ENCODE measurements at regions not wholly inside any gene's neighbourhood (a gene's known extent, or its start where the extent isn't known, plus 50 kb on each side); places are given as distances from the start of the nearest gene placed in this dataset.
"Not testable (repeated sequence)": the region's sequence is repeated elsewhere in the genome, so short reads cannot be mapped to it uniquely, and the experiment has no call there.

DNA sequence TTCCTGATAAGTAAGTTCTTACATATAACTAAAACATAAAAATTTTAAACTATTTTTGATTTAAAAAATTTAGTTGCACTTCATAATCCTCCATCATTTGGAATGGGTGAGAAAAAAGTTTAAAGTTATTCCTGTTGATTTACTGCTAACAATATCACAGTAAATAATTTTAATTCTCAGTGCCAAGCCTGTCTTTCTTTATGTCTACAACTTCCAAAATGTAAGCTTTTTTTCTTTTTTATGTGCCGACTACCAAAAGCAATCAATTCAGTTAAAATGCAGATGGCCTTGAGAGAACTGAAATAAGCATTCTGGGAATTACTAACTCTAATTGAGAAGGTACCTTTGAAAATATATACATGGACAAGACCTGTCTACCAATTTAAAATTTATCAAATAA lies 1224.3 kb upstream of the B3GALT2 start:
- Histone ChIP-seq H3K9me3 (replicated peaks; ENCODE audit: control insufficient read depth, insufficient read depth, low read depth, low read length) (no peaks in the 10 kb centered on the region; the same call in 1 of the 2 replicates), H3K4me3 (no peak overlapping the region), H3K79me2 (ENCODE audit: control insufficient read depth, insufficient read depth, low read length) (no peaks in the 10 kb centered on the region), H3K9ac (ENCODE audit: insufficient read depth in 1 of 2, low read depth in 2 of 2, low read length in 2 of 2) (no peak overlapping the region), H2AFZ (ENCODE audit: low read depth, low read length) (no peak overlapping the region), H3K9me1 (ENCODE audit: control insufficient read depth, insufficient read depth, low read length) (no peaks in the 10 kb centered on the region), H3K27me3 (ENCODE audit: control insufficient read depth in 2 of 2, insufficient read depth in 2 of 2, low read length in 2 of 2) (no peaks in the 10 kb centered on the region), H3K27ac (ENCODE audit: extremely low read depth, low read depth, low read length) (no peak overlapping the region), H3K4me1 (replicated peaks in 1 of 2; ENCODE audit: control insufficient read depth in 2 of 2, insufficient read depth in 2 of 2, low read length in 2 of 2) (no peaks in the 10 kb centered on the region), H3K36me3 (ENCODE audit: control insufficient read depth, insufficient read depth, low read length) (no peaks in the 10 kb centered on the region), H4K20me1 (replicated peaks; ENCODE audit: control insufficient read depth, insufficient read depth, low read length) (no peaks in the 10 kb centered on the region), H3K4me2 (ENCODE audit: insufficient read depth, low read length) (no peak overlapping the region)
- WGBS (ENCODE audit: insufficient coverage, low coverage, missing lambda C conversion rate): 0% methylated on average over 1 of the region's 1 CpG
- no peak for DNase-seq (ENCODE audit: extremely low read depth in 1 of 4, low spot score in 3 of 4)
- no peak for ATAC-seq
- intact Hi-C loops (cut with micrococcal nuclease): no loop called here
- no peak for FAIRE-seq
- ChIA-PET POLR2A (no interaction called here), CTCF (ENCODE audit: low intra/inter-chr PET ratio) (no interaction called here)
- BruUV-seq (replicated peaks): no TSS peak
- in situ Hi-C loops (cut with MboI): no loop called here
- TF ChIP-seq BCLAF1 (IDR thresholded peaks at IDR 0.05; ENCODE audit: borderline replicate concordance in 1 of 2, control insufficient read depth in 1 of 2, low read depth in 2 of 2, low read length in 1 of 2): no peak

DNA sequence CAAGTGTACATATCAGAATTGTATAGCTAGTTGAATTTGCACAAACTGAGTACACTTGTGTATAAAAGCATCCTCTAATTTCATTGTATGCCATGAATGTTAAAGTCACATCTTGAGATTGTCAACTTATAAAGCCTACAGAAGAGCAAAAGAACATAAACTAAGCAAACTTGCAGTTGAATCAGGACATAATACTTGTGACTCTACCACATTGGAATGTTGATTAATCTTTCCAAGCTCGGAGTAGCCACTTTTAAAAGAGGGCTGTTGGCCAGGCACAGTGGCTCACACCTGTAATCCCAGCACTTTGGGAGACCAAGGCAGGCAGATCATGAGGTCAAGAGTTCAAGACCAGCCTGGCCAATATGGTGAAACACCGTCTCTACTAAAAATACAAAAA lies 1220.8 kb upstream of the B3GALT2 start:
- CTCF ChIA-PET (ENCODE audit: low intra/inter-chr PET ratio); H3K9me3 ChIP-seq (replicated peaks; ENCODE audit: control insufficient read depth, insufficient read depth, low read depth, low read length); H3K9ac ChIP-seq (ENCODE audit: insufficient read depth in 1 of 2, low read depth in 2 of 2, low read length in 2 of 2); H3K27me3 ChIP-seq (ENCODE audit: control insufficient read depth in 2 of 2, insufficient read depth in 2 of 2, low read length in 2 of 2); BruUV-seq (replicated peaks); DNase-seq (ENCODE audit: extremely low read depth in 1 of 4, low spot score in 3 of 4); FAIRE-seq; POLR2A ChIA-PET; intact Hi-C loops (cut with micrococcal nuclease); H3K79me2 ChIP-seq (ENCODE audit: control insufficient read depth, insufficient read depth, low read length); H4K20me1 ChIP-seq (replicated peaks; ENCODE audit: control insufficient read depth, insufficient read depth, low read length); ATAC-seq; H2AFZ ChIP-seq (ENCODE audit: low read depth, low read length); H3K36me3 ChIP-seq (ENCODE audit: control insufficient read depth, insufficient read depth, low read length); H3K27ac ChIP-seq (ENCODE audit: extremely low read depth, low read depth, low read length); H3K9me1 ChIP-seq (ENCODE audit: control insufficient read depth, insufficient read depth, low read length); in situ Hi-C loops (cut with MboI); H3K4me3 ChIP-seq; H3K4me2 ChIP-seq (ENCODE audit: insufficient read depth, low read length); H3K4me1 ChIP-seq (replicated peaks in 1 of 2; ENCODE audit: control insufficient read depth in 2 of 2, insufficient read depth in 2 of 2, low read length in 2 of 2): not testable (repeated sequence)
- 2% methylated on average over 2 of the region's 2 CpGs for WGBS (ENCODE audit: insufficient coverage, low coverage, missing lambda C conversion rate)

Data from K562 (cell line).